ENCODE measurements at regions not wholly inside any gene's neighbourhood (a gene's known extent, or its start where the extent isn't known, plus 50 kb on each side); places are given as distances from the start of the nearest gene placed in this dataset.

GRCh38 chr22:34886812-34887211 lies 179.1 kb upstream of the ISX start:
- TF ChIP-seq, protein P1, sequence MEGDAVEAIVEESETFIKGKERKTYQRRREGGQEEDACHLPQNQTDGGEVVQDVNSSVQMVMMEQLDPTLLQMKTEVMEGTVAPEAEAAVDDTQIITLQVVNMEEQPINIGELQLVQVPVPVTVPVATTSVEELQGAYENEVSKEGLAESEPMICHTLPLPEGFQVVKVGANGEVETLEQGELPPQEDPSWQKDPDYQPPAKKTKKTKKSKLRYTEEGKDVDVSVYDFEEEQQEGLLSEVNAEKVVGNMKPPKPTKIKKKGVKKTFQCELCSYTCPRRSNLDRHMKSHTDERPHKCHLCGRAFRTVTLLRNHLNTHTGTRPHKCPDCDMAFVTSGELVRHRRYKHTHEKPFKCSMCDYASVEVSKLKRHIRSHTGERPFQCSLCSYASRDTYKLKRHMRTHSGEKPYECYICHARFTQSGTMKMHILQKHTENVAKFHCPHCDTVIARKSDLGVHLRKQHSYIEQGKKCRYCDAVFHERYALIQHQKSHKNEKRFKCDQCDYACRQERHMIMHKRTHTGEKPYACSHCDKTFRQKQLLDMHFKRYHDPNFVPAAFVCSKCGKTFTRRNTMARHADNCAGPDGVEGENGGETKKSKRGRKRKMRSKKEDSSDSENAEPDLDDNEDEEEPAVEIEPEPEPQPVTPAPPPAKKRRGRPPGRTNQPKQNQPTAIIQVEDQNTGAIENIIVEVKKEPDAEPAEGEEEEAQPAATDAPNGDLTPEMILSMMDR (IDR thresholded peaks at IDR 0.05; ENCODE audit: low read length, missing control alignments) = no peak
- DNase-seq (ENCODE audit: low read depth) = no peak
- no peak overlapping the region for H3K4me3 ChIP-seq (replicated peaks; ENCODE audit: low read depth, low read length)

DNA sequence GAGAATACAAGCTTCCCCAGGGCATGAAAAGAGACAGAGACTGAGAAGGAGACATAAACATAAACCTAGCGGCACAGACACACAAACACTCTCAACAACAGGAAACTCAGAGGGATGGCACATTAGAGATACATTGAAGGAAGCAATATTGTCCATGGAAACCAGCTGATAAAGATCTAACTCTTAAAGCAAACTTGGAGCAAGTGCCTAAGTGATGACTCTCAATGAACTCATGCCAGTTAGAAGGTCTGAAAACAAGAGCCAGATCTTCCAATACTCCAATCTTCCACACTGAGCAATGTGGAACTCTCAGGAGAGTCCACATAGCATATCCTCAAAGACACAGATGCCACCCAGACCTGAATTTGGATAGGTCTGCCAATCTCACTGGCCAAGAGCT lies 168.8 kb upstream of the ISX start:
- H3K4me3 ChIP-seq (replicated peaks; ENCODE audit: low read depth, low read length) = no peak overlapping the region
- no peak for DNase-seq (ENCODE audit: low read depth)
- TF ChIP-seq, protein P1 (IDR thresholded peaks at IDR 0.05; ENCODE audit: low read length, missing control alignments) = no peak

GRCh38 chr22:34902335-34902734 lies 163.6 kb upstream of the ISX start:
- TF ChIP-seq, protein P1 (IDR thresholded peaks at IDR 0.05; ENCODE audit: low read length, missing control alignments) = no peak
- H3K4me3 ChIP-seq (replicated peaks; ENCODE audit: low read depth, low read length) = no peak overlapping the region
- DNase-seq (ENCODE audit: low read depth) = no peak

DNA sequence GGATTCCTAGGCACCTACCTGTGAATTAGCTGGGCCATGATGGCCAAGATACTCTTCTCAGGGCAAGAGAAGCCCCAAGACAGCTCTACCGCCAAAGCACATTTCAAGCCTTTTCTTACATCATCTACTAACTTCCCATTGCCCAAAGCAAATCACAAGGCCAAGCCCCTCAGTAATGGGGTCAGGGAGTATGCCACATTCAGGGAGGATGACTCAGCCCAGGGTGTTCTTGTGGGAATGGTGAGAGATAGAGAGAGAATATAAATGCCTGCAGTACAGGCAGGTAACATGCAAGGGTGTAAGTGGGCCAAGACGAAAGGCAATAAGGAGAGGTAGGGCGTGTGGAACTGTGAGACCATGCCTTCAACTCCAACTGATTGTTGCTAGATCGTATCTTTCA lies 162.5 kb upstream of the ISX start:
- TF ChIP-seq, protein P1 (IDR thresholded peaks at IDR 0.05; ENCODE audit: low read length, missing control alignments) = no peak
- no peak overlapping the region for H3K4me3 ChIP-seq (replicated peaks; ENCODE audit: low read depth, low read length)
- DNase-seq (ENCODE audit: low read depth) = no peak

GRCh38 chr22:34904486-34904885 lies 161.5 kb upstream of the ISX start:
- no peak for DNase-seq (ENCODE audit: low read depth)
- TF ChIP-seq, protein P1 (IDR thresholded peaks at IDR 0.05; ENCODE audit: low read length, missing control alignments) = no peak
- no peak overlapping the region for H3K4me3 ChIP-seq (replicated peaks; ENCODE audit: low read depth, low read length)

DNA sequence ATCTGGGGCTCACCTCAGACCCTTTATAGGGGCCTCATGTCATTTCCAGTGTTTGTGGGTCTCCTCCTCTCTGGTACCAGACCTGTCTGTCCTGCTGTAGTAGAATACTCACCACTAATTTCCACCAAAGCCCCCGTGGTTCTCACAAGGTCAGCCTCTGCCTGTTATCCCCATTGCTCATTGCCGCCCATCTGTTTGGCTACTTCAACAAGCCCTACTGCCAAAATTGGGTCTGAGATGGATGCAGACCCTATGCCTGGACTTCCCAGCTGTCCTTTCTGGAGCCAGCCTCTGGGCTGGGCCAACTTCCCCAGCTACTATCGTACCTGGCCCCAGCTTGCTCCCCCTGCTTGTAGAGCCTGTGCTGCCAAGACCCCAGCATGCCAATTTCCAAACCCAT lies 152.1 kb upstream of the ISX start:
- no peak for DNase-seq (ENCODE audit: low read depth)
- TF ChIP-seq, protein P1 (IDR thresholded peaks at IDR 0.05; ENCODE audit: low read length, missing control alignments) = no peak
- no peak overlapping the region for H3K4me3 ChIP-seq (replicated peaks; ENCODE audit: low read depth, low read length)

DNA sequence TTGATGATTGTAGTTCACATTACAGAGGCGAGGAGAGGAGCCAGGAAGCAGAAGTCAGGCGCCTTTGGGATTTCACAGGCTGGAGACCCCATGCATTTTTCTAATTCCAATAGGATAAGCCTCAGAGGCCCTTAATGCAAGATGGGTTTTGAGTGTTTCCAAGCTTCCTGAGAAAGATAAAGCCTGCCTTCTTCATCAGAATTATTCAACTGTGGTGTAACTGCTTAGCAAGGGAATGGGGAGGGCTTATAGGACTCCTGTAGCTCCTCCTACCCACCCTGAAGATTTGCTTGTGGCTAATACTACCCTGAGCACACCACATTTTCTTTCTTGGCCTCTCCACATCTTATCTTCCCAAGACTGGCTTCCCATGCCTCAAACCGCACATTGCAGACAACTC lies 151.1 kb upstream of the ISX start:
- TF ChIP-seq, protein P1 (IDR thresholded peaks at IDR 0.05; ENCODE audit: low read length, missing control alignments) = no peak

More for the DNA sequence above, 151.1 kb upstream of the ISX start:
- DNase-seq (ENCODE audit: low read depth) = no peak
- no peak overlapping the region for H3K4me3 ChIP-seq (replicated peaks; ENCODE audit: low read depth, low read length)
